Liver (tissue), 8 donors: ENCODE measurements at regions not wholly inside any gene's neighbourhood (a gene's known extent, or its start where the extent isn't known, plus 50 kb on each side); places are given as distances from the start of the nearest gene placed in this dataset.

Source experiments
- DNase-seq: peaks from one replicate; pipeline ENCODE4 v3.0.0-alpha.2; 2017; ENCODE audit warnings: low spot score
- H3K27ac ChIP-seq, 2 donors: one replicate each; pipeline ENCODE4 v1.7.0; 2013; ENCODE audit warnings: inconsistent platforms in 2 of 2, low read length in 2 of 2, control low read depth in 1 of 2, low read depth in 1 of 2, mild to moderate bottlenecking in 1 of 2
- H3K27me3 ChIP-seq, 4 donors: one replicate each; pipeline versions ENCODE4 v1.6.1 to v1.7.0; 2013; ENCODE audit warnings: low read length in 3 of 4, inconsistent platforms in 1 of 4, mild to moderate bottlenecking in 1 of 4, moderate library complexity in 1 of 4; ENCODE audit not compliant: control insufficient read depth in 4 of 4, insufficient read depth in 4 of 4
- H3K36me3 ChIP-seq, 4 donors: one replicate each; pipeline versions ENCODE4 v1.6.1 to v1.7.0; 2013; ENCODE audit warnings: low read length in 3 of 4, mild to moderate bottlenecking in 3 of 4, low read depth in 1 of 4, moderate library complexity in 1 of 4; ENCODE audit not compliant: control insufficient read depth in 4 of 4, insufficient read depth in 3 of 4
- H3K4me1 ChIP-seq, 4 donors: one replicate each; pipeline versions ENCODE4 v1.6.1 to v1.7.0; 2013; ENCODE audit warnings: low read length in 3 of 4, mild to moderate bottlenecking in 3 of 4, moderate library complexity in 1 of 4; ENCODE audit not compliant: control insufficient read depth in 4 of 4, insufficient read depth in 4 of 4
- H3K4me3 ChIP-seq, 3 donors: one replicate each; pipeline versions ENCODE4 v1.6.1 to v1.7.0; 2013; ENCODE audit warnings: low read length in 3 of 3, control low read depth in 1 of 3, low read depth in 1 of 3, mild to moderate bottlenecking in 1 of 3
- H3K9ac ChIP-seq, 2 donors: one replicate each; pipeline ENCODE4 v1.7.0; 2013; ENCODE audit warnings: low read length in 2 of 2, mild to moderate bottlenecking in 2 of 2, moderate library complexity in 2 of 2, control low read depth in 1 of 2, low read depth in 1 of 2
- H3K9me3 ChIP-seq, 4 donors: one replicate each; pipeline versions ENCODE4 v1.6.1 to v1.7.0; 2013; ENCODE audit warnings: low read length in 3 of 4; ENCODE audit not compliant: control insufficient read depth in 4 of 4
- ATF3 ChIP-seq: IDR thresholded peaks from 2 replicates; pipeline ENCODE4 v1.6.1; 2016; ENCODE audit warnings: antibody characterized with exemption
- CTCF ChIP-seq: fragments of 150-350 bp; IDR thresholded peaks from 2 replicates; pipeline ENCODE4 v1.5.1; 2017; ENCODE audit warnings: improper control_type of control experiment, low read depth, low read length; ENCODE audit not compliant: missing input control
- EGR1 ChIP-seq, 2 donors: IDR thresholded peaks; 2 replicates each; pipeline ENCODE4 v1.6.1; 2016 to 2018; ENCODE audit warnings: antibody characterized with exemption in 2 of 2, low read depth in 2 of 2
- FOXA2 ChIP-seq: IDR thresholded peaks from 2 replicates; pipeline ENCODE4 v1.6.1; 2016; ENCODE audit warnings: antibody characterized with exemption
- HNF4A ChIP-seq, 2 donors: conservative IDR thresholded peaks; 2 replicates each; pipeline ENCODE4 v1.6.1; 2016; ENCODE audit warnings: antibody characterized with exemption in 2 of 2, mild to moderate bottlenecking in 2 of 2
- HNF4G ChIP-seq: IDR thresholded peaks from 2 replicates; pipeline ENCODE4 v1.6.1; 2016; ENCODE audit warnings: antibody characterized with exemption
- JUND ChIP-seq, 2 donors: IDR thresholded peaks; 2 replicates each; pipeline ENCODE4 v1.6.1; 2016; ENCODE audit warnings: antibody characterized with exemption in 2 of 2
- NR2F2 ChIP-seq: IDR thresholded peaks from 2 replicates; pipeline ENCODE4 v1.6.1; 2016; ENCODE audit warnings: antibody characterized with exemption
- REST ChIP-seq: IDR thresholded peaks from 2 replicates; pipeline ENCODE4 v1.6.1; 2016; ENCODE audit warnings: antibody characterized with exemption, mild to moderate bottlenecking
- RXRA ChIP-seq, 2 donors: IDR thresholded peaks; 2 replicates each; pipeline ENCODE4 v1.6.1; 2017 to 2018; ENCODE audit warnings: antibody characterized with exemption in 2 of 2, mild to moderate bottlenecking in 1 of 2
- SP1 ChIP-seq: IDR thresholded peaks from 2 replicates; pipeline ENCODE4 v1.6.1; 2018; ENCODE audit warnings: antibody characterized with exemption, mild to moderate bottlenecking
- TAF1 ChIP-seq: conservative IDR thresholded peaks from 2 replicates; pipeline ENCODE4 v1.6.1; 2016; ENCODE audit warnings: antibody characterized with exemption, mild to moderate bottlenecking
- ZBTB33 ChIP-seq: IDR thresholded peaks from 2 replicates; pipeline ENCODE4 v1.6.1; 2016; ENCODE audit warnings: antibody characterized with exemption
- WGBS: extraction: QIAGEN DNeasy Blood & Tissue Kit; methylation state at CpG from one replicate; pipeline ENCODE4 v1.1.7; 2013; 5-methylcytosine and 5-hydroxymethylcytosine counted together
- donor health status: healthy.
- donor health status: healthy.
- donor health status: healthy.
- donor health status: healthy.
- donor health status: healthy.

GRCh38 chr11:11725438-11725837, 103.6 kb upstream of the GALNT18 start:
- H3K27ac ChIP-seq, result no peak overlapping the region
- 77% methylated on average over 5 of the region's 5 CpGs for WGBS
- H3K4me1 ChIP-seq, result no peaks in the 10 kb centered on the region
- H3K27me3 ChIP-seq, result no peaks in the 10 kb centered on the region
- H3K9me3 ChIP-seq, result peaks cover 0 to 4% (median 2%) of the 10 kb centered on the region in 4 donors
- H3K36me3 ChIP-seq, result no peaks in the 10 kb centered on the region
- TF ChIP-seq RXRA (IDR thresholded peaks at IDR 0.05) (no peak), TAF1 (no peak)
- H3K4me3 ChIP-seq, result no peak overlapping the region
- H3K9ac ChIP-seq, result no peak overlapping the region
- no peak for DNase-seq

- Histone ChIP-seq H3K9ac (no peak overlapping the region), H3K4me1 (no peaks in the 10 kb centered on the region), H3K27me3 (no peaks in the 10 kb centered on the region), H3K27ac (no peak overlapping the region), H3K4me3 (no peak overlapping the region), H3K9me3 (peaks cover 0 to 5% (median 2%) of the 10 kb centered on the region in 4 donors), H3K36me3 (no peaks in the 10 kb centered on the region)
- WGBS, result 90% methylated on average over 2 of the region's 2 CpGs
- TF ChIP-seq ZBTB33 (no peak), REST (no peak), SP1 (no peak), CTCF (no peak), ATF3 (no peak), JUND (IDR thresholded peaks at IDR 0.05) (no peak), EGR1 (IDR thresholded peaks at IDR 0.05; ENCODE audit: low read depth in 2 of 2) (no peak), FOXA2 (no peak), HNF4A (conservative IDR thresholded peaks at IDR 0.05) (no peak), HNF4G (no peak), NR2F2 (no peak)
- no peak for DNase-seq
Measured at GRCh38 chr11:11724994-11725393, 103.2 kb upstream of the GALNT18 start.
